Endothelial cell of umbilical vein (primary cell): ENCODE measurements at regions not wholly inside any gene's neighbourhood (a gene's known extent, or its start where the extent isn't known, plus 50 kb on each side); places are given as distances from the start of the nearest gene placed in this dataset.

Experiments
- BruUV-seq: library from RNA; stranded (reverse); fragments of 400-500 nt; replicated peaks from 2 replicates; lab custom pipeline; 2021; lab: Mats Ljungman, UMichigan
- CTCF ChIA-PET: fragments of 300-600, 350-600 bp; sonication (Branson Sonifier 250); formaldehyde crosslinking; loops from one replicate; lab custom pipeline; 2021; ENCODE audit warnings: antibody characterized with exemption, inconsistent platforms; lab: Charles Lee
- POLR2A ChIA-PET: fragments of 300-600, 350-600 bp; sonication (Branson Sonifier 250); formaldehyde crosslinking; loops from one replicate; lab custom pipeline; 2021; ENCODE audit warnings: antibody characterized with exemption, inconsistent platforms; lab: Charles Lee
- DNase-seq: peaks from one replicate; pipeline ENCODE4 v3.0.0-alpha.2; 2011; ENCODE audit warnings: low read depth, low spot score
- FAIRE-seq: peaks from 2 replicates; lab custom pipeline; 2011; peaks lifted over from hg19 to GRCh38; lab: Jason Lieb, UNC
- H2AFZ ChIP-seq: 2 replicates; pipeline ENCODE4 v1.6.0; 2012; ENCODE audit warnings: low read depth, low read length, control low read depth, inconsistent platforms
- H3K27ac ChIP-seq: 2 replicates; pipeline ENCODE4 v1.5.1; 2011; ENCODE audit warnings: low read depth, mild to moderate bottlenecking, control low read depth, low read length, moderate library complexity; ENCODE audit not compliant: insufficient read depth
- H3K27me3 ChIP-seq, 2 experiments: 2 replicates each; pipeline versions ENCODE4 v1.6.0 to v1.6.1; 2011; ENCODE audit warnings: low read length in 2 of 2, mixed read lengths in 1 of 2; ENCODE audit not compliant: control insufficient read depth in 2 of 2, insufficient read depth in 2 of 2
- H3K36me3 ChIP-seq, 2 experiments: 2 replicates in 1 of 2; 3 replicates in 1 of 2; pipeline ENCODE4 v1.5.1; 2011; ENCODE audit warnings: low read length in 2 of 2, mild to moderate bottlenecking in 1 of 2, moderate library complexity in 1 of 2; ENCODE audit not compliant: control insufficient read depth in 2 of 2, insufficient read depth in 2 of 2; ENCODE audit errors: extremely low read depth in 1 of 2
- H3K4me1 ChIP-seq: 3 replicates; pipeline ENCODE4 v1.5.1; 2011; ENCODE audit warnings: mild to moderate bottlenecking, low read length; ENCODE audit not compliant: control insufficient read depth, insufficient read depth; ENCODE audit errors: extremely low read depth
- H3K4me2 ChIP-seq: 2 replicates; pipeline ENCODE4 v1.6.1; 2011; ENCODE audit warnings: low read length, control low read depth, mixed read lengths; ENCODE audit not compliant: insufficient read depth
- H3K4me3 ChIP-seq, 3 experiments: fragments of 200-600 bp in 1 of 3; sonication (generic), shearing (Covaris generic) in 1 of 3; replicated peaks in 1 of 3; 2 replicates each; pipeline ENCODE4 v1.5.1; 2011 to 2016; ENCODE audit warnings: control low read depth in 3 of 3, low read length in 3 of 3, mild to moderate bottlenecking in 2 of 3, inconsistent platforms in 1 of 3, low read depth in 1 of 3, moderate library complexity in 1 of 3; ENCODE audit not compliant: insufficient read depth in 1 of 3
- H3K79me2 ChIP-seq: 2 replicates; pipeline ENCODE4 v1.6.0; 2012; ENCODE audit warnings: low read length, inconsistent platforms; ENCODE audit not compliant: control insufficient read depth, insufficient read depth
- H3K9ac ChIP-seq: replicated peaks from 2 replicates; pipeline ENCODE3; 2011; ENCODE audit warnings: low read length, control low read depth; ENCODE audit not compliant: insufficient read depth; ENCODE audit errors: extremely low read depth
- H3K9me1 ChIP-seq: replicated peaks from 3 replicates; pipeline ENCODE4 v1.6.0; 2011; ENCODE audit warnings: mild to moderate bottlenecking, low read length; ENCODE audit not compliant: control insufficient read depth, insufficient read depth; ENCODE audit errors: extremely low read depth
- H3K9me3 ChIP-seq: replicated peaks from 2 replicates; pipeline ENCODE4 v1.5.1; 2012; ENCODE audit warnings: low read length, inconsistent platforms; ENCODE audit not compliant: control insufficient read depth, insufficient read depth
- H4K20me1 ChIP-seq: replicated peaks from 2 replicates; pipeline ENCODE3; 2011; ENCODE audit warnings: mild to moderate bottlenecking, low read length; ENCODE audit not compliant: control insufficient read depth, insufficient read depth; ENCODE audit errors: extremely low read depth
- CTCF ChIP-seq, 2 donors: IDR thresholded peaks; 1 replicate in 1 of 2; 2 replicates in 1 of 2; pipeline ENCODE4 v1.5.1; 2011; ENCODE audit warnings: low read length in 2 of 2, mild to moderate bottlenecking in 2 of 2, moderate library complexity in 2 of 2, control low read depth in 1 of 2, inconsistent platforms in 1 of 2, low read depth in 1 of 2; ENCODE audit not compliant: insufficient read depth in 1 of 2; ENCODE audit errors: extremely low read depth in 1 of 2
- EZH2 ChIP-seq: IDR thresholded peaks from 2 replicates; pipeline ENCODE4 v1.6.1; 2012; ENCODE audit warnings: borderline replicate concordance, low read depth, mild to moderate bottlenecking, moderate library complexity, low read length, inconsistent platforms; ENCODE audit not compliant: severe bottlenecking
- FOS ChIP-seq: IDR thresholded peaks from 2 replicates; pipeline ENCODE4 v1.6.1; 2011; ENCODE audit warnings: mild to moderate bottlenecking, low read length, moderate library complexity, borderline replicate concordance; ENCODE audit not compliant: insufficient read depth
- GATA2 ChIP-seq: IDR thresholded peaks from 2 replicates; pipeline ENCODE4 v1.7.0; 2011; ENCODE audit warnings: low read depth, mild to moderate bottlenecking, moderate library complexity, mixed read lengths, low read length; ENCODE audit not compliant: insufficient read length, insufficient read depth
- JUN ChIP-seq: IDR thresholded peaks from 2 replicates; pipeline ENCODE4 v1.6.1; 2011; ENCODE audit warnings: borderline replicate concordance, low read depth; ENCODE audit not compliant: insufficient read length, insufficient read depth
- MAX ChIP-seq: IDR thresholded peaks from 2 replicates; pipeline ENCODE4 v1.6.1; 2011; ENCODE audit not compliant: insufficient read depth, insufficient read length
- MYC ChIP-seq: IDR thresholded peaks from one replicate; pipeline ENCODE4 v1.6.1; 2011; ENCODE audit warnings: mild to moderate bottlenecking, low read depth, low read length
- POLR2A ChIP-seq: IDR thresholded peaks from 2 replicates; pipeline ENCODE4 v1.6.1; 2012; ENCODE audit warnings: low read depth, mild to moderate bottlenecking, control low read depth, low read length
- POLR2AphosphoS5 ChIP-seq: IDR thresholded peaks from 2 replicates; pipeline ENCODE4 v1.6.1; 2012; ENCODE audit warnings: low read depth, mild to moderate bottlenecking, control low read depth, low read length, moderate library complexity; ENCODE audit not compliant: insufficient read depth
- dilution Hi-C: fragments of 300-500 bp; cut with MboI; formaldehyde crosslinking; loops from one replicate; pipeline ENCODE4 v1.15.0; 2019; ENCODE audit warnings: low sequenced_read_pairs; ENCODE audit not compliant: extremely low pct_ligation_motif_present
- intact Hi-C: fragments of 100-400 bp; cut with micrococcal nuclease; formaldehyde crosslinking; loops from one replicate; pipeline ENCODE4 v1.10.0; 2022

GRCh38 chr9:118640836-118641560, 728.2 kb downstream of the BRINP1 start:
- dilution Hi-C loops: no loop called here
- H3K36me3 ChIP-seq: no peaks in the 10 kb centered on the region
- no peaks in the 10 kb centered on the region for H3K9me1 ChIP-seq
- H3K27me3 ChIP-seq: no peaks in the 10 kb centered on the region
- no TSS peak for BruUV-seq
- no peak for TF ChIP-seq EZH2
- no peak for TF ChIP-seq MYC
- no peak for TF ChIP-seq JUN
- no peak for TF ChIP-seq POLR2A
- no peak for TF ChIP-seq POLR2AphosphoS5
- no peak for TF ChIP-seq GATA2
- H3K27ac ChIP-seq: no peak overlapping the region
- intact Hi-C loops: no loop called here
- no peak overlapping the region for H3K4me2 ChIP-seq
- DNase-seq: no peak
- no peaks in the 10 kb centered on the region for H3K4me1 ChIP-seq
- H2AFZ ChIP-seq: no peak overlapping the region
- POLR2A ChIA-PET: no interaction called here
- CTCF ChIA-PET: no interaction called here
- no peaks in the 10 kb centered on the region for H3K79me2 ChIP-seq
- FAIRE-seq: no peak
- H4K20me1 ChIP-seq: no peaks in the 10 kb centered on the region
- H3K9me3 ChIP-seq: no peaks in the 10 kb centered on the region
- H3K9ac ChIP-seq: no peak overlapping the region
- no peak overlapping the region for H3K4me3 ChIP-seq

DNA sequence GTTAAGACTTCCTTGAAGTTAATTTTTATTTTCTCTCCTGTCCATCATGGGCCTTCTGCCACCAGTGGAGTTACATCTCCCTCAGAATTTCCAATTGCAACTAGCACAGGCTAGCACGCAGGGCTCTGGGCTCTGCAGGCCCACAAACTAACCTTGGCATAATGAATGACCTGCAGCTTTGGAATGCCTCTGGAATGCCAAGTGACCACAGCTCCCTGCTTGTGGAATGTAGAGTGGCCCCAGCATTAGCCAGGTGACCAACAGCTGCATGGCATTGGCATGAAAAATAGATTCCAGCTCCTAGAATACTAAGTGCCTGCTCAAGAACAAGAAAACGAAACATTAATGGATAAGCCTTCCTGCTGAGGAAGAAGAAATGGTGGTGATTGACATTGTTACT, 726.1 kb downstream of the BRINP1 start:
- Histone ChIP-seq H4K20me1 (no peaks in the 10 kb centered on the region), H3K27ac (no peak overlapping the region), H3K4me2 (no peak overlapping the region), H2AFZ (no peak overlapping the region), H3K9me3 (no peaks in the 10 kb centered on the region), H3K4me1 (no peaks in the 10 kb centered on the region), H3K79me2 (no peaks in the 10 kb centered on the region), H3K9me1 (no peaks in the 10 kb centered on the region), H3K27me3 (no peaks in the 10 kb centered on the region), H3K9ac (no peak overlapping the region), H3K4me3 (no peak overlapping the region), H3K36me3 (no peaks in the 10 kb centered on the region)
- BruUV-seq: no TSS peak
- DNase-seq (no peak), FAIRE-seq (no peak)
- intact Hi-C loops: no loop called here
- ChIA-PET POLR2A (no interaction called here), CTCF (no interaction called here)
- TF ChIP-seq MYC (no peak), JUN (no peak), GATA2 (no peak), POLR2A (no peak), CTCF (IDR thresholded peaks at IDR 0.05; ENCODE audit: extremely low read depth in 1 of 2, insufficient read depth in 1 of 2, low read depth in 1 of 2, low read length in 2 of 2) (no peak), FOS (no peak), MAX (no peak), POLR2AphosphoS5 (no peak), EZH2 (no peak)
- dilution Hi-C loops: no loop called here
